GM18867 (cell line): ENCODE measurements at regions not wholly inside any gene's neighbourhood (a gene's known extent, or its start where the extent isn't known, plus 50 kb on each side); places are given as distances from the start of the nearest gene placed in this dataset.

Experiments
- ATAC-seq: cut with Tn5 transposase; IDR thresholded peaks from one replicate; pipeline ENCODE4 v1.9.1; 2021; ENCODE audit warnings: mild to moderate bottlenecking, moderate library complexity; ENCODE audit not compliant: unreplicated experiment

GRCh38 chr10:8460626-8461025 is 406.1 kb downstream of the GATA3 start:
- ATAC-seq: no peak

GRCh38 chr10:8462565-8462964 is 408.1 kb downstream of the GATA3 start:
- ATAC-seq: no peak

- ATAC-seq: no peak
Measured at GRCh38 chr10:8463853-8464252, 409.4 kb downstream of the GATA3 start.

- ATAC-seq: no peak
Measured at GRCh38 chr10:8468477-8468876, 414.0 kb downstream of the GATA3 start.

- ATAC-seq: no peak
Measured at GRCh38 chr10:8473205-8473604, 418.7 kb downstream of the GATA3 start.

GRCh38 chr10:8477300-8477699 is 422.8 kb downstream of the GATA3 start:
- ATAC-seq: no peak

DNA sequence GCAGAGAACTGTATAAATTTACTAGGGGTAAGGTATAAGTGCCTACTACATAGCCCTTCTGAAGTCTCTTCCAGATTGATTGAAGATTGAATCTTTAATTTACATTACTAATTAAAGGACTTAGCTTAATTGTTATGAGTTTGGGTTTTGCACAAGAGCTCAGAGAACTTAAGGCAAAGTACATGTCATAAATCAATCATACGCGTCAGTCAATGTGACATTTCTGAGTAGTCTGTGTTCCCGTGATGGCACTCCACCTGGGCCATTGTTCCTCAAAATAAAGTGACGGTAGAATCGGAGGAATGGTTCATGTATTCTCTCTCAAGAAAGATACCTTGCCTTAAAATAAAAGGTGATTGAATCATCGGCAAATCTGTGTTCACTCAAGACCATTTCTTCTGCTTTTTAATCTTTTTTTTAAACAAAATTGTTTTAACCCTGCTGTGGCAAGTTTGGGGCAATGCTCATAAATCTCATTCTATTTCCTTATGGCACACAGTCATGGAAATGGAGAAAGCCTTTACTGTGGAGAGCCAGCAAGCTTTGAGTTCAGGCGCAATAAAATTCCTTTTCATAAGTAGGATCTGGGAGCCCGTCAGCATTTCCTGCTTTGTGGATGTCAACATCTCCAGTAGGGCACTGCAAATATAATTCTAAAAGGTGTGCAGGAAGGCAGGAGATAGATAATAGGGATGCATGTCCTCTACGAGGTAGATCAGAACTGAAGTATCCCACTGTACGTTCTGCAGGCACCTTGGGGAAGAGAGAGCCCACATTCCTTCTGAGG is 427.4 kb downstream of the GATA3 start:
- ATAC-seq: no peak

DNA sequence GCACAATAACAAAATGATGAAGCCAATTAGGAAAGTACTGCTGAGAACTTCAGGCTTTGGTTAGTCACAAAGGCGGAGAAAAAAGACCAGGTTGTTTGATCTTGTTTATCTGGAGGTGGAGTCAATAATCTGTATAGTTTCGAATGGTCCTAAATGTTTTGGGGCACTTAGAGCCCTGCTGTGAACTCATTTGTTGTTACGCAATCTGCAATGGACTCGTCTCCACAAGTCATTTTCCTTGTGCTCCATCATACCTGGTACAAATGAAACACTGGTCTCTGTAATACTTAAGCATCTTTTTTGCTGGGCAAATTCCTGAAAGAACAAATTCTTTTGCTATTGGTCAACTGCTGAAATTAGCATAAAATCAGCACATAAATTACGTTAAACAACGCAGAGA is 430.5 kb downstream of the GATA3 start:
- ATAC-seq: no peak

- no peak for ATAC-seq
Measured at GRCh38 chr10:8487346-8487745, 432.9 kb downstream of the GATA3 start.

- ATAC-seq: no peak
Measured at GRCh38 chr10:8489232-8489631, 434.7 kb downstream of the GATA3 start.

- no peak for ATAC-seq
Measured at GRCh38 chr10:8489823-8490222, 435.3 kb downstream of the GATA3 start.

- no peak for ATAC-seq
Measured at GRCh38 chr10:8498290-8498689, 443.8 kb downstream of the GATA3 start.

GRCh38 chr10:8498881-8499280 is 444.4 kb downstream of the GATA3 start:
- ATAC-seq: no peak

- no peak for ATAC-seq
Measured at GRCh38 chr10:8499312-8499711, 444.8 kb downstream of the GATA3 start.

GRCh38 chr10:8499752-8500390 is 445.4 kb downstream of the GATA3 start:
- ATAC-seq: no peak

DNA sequence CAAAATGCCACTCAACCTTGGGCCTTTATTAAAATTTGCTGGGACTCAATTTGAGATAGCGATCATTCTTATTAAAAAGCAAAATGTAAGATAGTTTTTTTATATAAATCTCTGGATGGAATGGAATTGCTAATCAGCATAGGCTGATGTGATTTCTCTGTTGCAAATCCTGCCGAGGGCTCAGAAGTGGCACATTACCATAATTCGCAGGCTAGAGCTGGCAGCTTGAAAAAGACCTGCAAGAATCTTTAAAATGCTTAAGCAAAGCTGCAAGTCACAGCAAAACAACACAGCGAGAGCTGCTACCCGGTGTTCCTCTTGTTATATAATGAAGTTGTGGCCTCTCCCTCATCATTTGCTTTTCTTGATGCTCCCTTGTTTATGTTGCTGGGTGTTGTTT is 448.1 kb downstream of the GATA3 start:
- no peak for ATAC-seq

- no peak for ATAC-seq
Measured at GRCh38 chr10:8504499-8504898, 450.0 kb downstream of the GATA3 start.

DNA sequence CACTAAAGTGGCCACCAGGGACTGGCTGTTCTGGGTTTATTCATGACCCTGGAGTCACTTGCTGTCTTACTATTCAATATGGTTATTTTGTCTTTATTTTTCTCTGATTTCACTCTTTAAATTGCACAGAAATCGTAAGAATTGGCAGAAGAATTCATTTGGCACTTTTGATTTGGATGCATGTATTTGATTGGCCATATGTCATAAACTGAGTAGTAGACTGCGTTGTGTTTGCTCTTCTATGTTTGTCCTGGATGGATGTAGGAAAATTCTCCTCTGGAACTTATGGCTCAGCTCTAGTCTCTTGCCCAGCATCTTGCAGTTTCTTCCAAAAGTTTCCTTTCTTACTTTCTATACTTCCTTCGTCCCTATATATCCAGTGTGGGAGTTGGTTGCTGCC is 452.7 kb downstream of the GATA3 start:
- no peak for ATAC-seq

- no peak for ATAC-seq
Measured at GRCh38 chr10:8508882-8509281, 454.4 kb downstream of the GATA3 start.

DNA sequence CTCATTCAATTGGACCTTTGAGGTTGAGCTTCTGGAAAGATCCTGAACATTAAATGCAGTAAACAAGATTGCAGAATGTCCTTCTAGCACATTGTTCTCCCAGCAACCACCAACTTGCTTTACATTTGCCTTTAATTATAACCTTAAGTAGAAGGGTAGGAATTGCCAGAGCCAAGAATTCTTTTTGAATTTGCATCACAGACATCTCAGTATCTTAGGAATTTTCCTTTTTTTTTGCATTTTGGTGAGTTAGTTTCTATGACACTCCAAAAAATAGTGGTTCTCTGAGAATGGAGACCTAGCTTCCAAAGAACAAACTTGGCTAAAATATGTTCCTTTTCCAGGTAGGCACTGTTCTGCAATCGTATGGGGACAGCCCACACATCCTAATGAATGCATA is 456.0 kb downstream of the GATA3 start:
- no peak for ATAC-seq

GRCh38 chr10:8511026-8511425 is 456.5 kb downstream of the GATA3 start:
- no peak for ATAC-seq
